ENCODE measurements at regions not wholly inside any gene's neighbourhood (a gene's known extent, or its start where the extent isn't known, plus 50 kb on each side); places are given as distances from the start of the nearest gene placed in this dataset.
"Not testable (repeated sequence)": the region's sequence is repeated elsewhere in the genome, so short reads cannot be mapped to it uniquely, and the experiment has no call there.

DNA sequence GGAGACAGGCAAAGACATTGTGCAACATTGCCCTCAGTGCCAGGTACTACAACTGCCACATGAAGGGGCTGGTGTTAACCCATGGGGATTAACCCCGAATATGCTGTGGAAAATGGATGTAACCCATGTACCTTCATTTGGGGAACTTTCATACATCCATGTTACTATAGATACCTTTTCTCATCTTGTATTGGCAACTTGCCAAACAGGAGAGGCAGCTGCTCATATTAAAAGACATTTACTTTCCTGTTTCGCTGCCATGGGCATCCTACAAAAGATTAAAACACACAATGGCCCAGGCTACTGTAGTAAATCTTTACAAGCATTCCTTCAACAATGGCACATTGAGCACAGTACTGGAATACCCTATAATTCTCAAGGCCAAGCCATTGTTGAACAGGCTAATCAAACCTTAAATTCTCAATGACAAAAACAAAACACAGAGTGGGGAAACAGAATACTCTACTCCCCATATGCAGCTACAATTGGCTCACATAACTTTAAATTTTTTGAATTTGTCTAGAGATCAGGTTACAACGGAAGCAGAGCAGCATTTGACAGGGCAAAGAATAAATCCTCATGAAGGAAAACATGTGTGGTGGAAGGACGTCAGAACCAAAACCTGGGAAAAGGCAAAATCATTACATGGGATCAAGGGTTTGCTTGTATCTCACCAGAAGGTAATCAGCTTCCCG, 1723.5 kb upstream of the LRRTM1 start:
- no peak for DNase-seq (ENCODE audit: low read depth)
- H3K4me3 ChIP-seq (ENCODE audit: low read depth, low read length): no peak overlapping the region
- TF ChIP-seq CTCF (IDR thresholded peaks at IDR 0.05; ENCODE audit: low read depth, low read length, missing control alignments): no peak

- DNase-seq (ENCODE audit: low read depth): no peak
- no peak for TF ChIP-seq CTCF (IDR thresholded peaks at IDR 0.05; ENCODE audit: low read depth, low read length, missing control alignments)
- no peak overlapping the region for H3K4me3 ChIP-seq (ENCODE audit: low read depth, low read length)
These were observed 1719.2 kb upstream of the LRRTM1 start for GRCh38 chr2:82023710-82024109.

DNA sequence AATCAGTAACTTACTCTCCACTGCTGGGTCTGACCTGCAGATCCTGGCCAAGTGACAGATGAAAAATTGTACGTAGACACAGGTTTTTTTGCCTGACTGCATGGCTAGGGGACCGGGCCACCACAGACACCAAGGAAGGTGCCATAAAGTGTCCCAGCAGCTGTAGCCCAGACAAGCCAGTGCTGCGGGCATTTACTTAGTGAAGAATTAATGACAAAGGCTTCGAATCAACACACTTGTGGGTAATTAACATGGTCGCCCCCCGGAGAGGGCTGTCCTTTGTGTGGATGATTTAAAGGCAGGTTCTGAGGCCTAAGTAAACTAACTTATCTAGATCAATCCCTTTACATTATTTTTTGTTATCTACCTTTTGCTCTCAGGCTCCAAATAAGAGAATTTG, 1709.1 kb upstream of the LRRTM1 start:
- no peak for TF ChIP-seq CTCF (IDR thresholded peaks at IDR 0.05; ENCODE audit: low read depth, low read length, missing control alignments)
- DNase-seq (ENCODE audit: low read depth): no peak
- H3K4me3 ChIP-seq (ENCODE audit: low read depth, low read length): no peak overlapping the region

- TF ChIP-seq CTCF (IDR thresholded peaks at IDR 0.05; ENCODE audit: low read depth, low read length, missing control alignments): no peak
- DNase-seq (ENCODE audit: low read depth): no peak
- H3K4me3 ChIP-seq (ENCODE audit: low read depth, low read length): no peak overlapping the region
These were observed 1702.6 kb upstream of the LRRTM1 start for GRCh38 chr2:82007071-82007664.

- H3K4me3 ChIP-seq (ENCODE audit: low read depth, low read length); DNase-seq (ENCODE audit: low read depth): not testable (repeated sequence)
These were observed 1701.3 kb upstream of the LRRTM1 start for GRCh38 chr2:82005889-82006288.

DNA sequence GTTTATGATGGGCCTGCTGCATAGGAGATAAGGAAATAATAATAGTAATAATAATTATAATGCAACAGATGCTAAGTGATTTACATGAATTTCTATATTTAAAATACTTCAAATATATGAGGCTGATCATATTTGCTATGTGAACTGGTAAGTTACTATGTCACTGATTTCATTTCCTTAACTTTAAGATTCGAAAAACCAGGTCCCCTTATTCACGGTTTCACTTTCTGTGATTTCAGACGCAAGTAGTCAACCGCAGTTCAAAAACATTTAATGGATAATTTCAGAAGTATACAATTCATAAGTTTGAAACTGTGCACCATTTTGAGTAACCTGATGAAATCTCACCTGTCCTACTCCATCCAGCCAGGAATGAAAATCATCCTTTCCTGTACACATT, 1697.1 kb upstream of the LRRTM1 start:
- no peak for DNase-seq (ENCODE audit: low read depth)
- no peak overlapping the region for H3K4me3 ChIP-seq (ENCODE audit: low read depth, low read length)
- TF ChIP-seq CTCF (IDR thresholded peaks at IDR 0.05; ENCODE audit: low read depth, low read length, missing control alignments): no peak

DNA sequence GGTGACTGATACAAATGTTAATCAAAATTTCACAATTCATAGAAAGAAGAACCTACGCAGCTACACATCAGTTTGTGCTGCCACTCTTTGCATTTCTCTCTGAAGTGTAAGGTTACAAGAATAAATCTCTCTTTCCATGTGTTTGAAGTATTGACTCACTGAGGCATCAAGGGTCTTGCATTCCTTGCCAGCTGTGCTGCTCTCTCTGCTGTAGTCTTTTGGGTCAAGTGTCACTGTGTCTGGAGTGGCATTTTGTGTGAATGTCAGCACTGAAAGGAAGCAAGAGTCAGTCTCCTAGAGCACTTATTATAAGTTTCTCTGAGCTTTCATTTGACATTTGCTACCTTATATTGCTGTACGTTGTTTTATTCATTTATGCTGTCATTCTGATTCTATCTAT, 1696.1 kb upstream of the LRRTM1 start:
- no peak overlapping the region for H3K4me3 ChIP-seq (ENCODE audit: low read depth, low read length)
- TF ChIP-seq CTCF (IDR thresholded peaks at IDR 0.05; ENCODE audit: low read depth, low read length, missing control alignments): no peak
- no peak for DNase-seq (ENCODE audit: low read depth)
